ENCODE measurements at regions not wholly inside any gene's neighbourhood (a gene's known extent, or its start where the extent isn't known, plus 50 kb on each side); places are given as distances from the start of the nearest gene placed in this dataset.
"Not testable (repeated sequence)": the region's sequence is repeated elsewhere in the genome, so short reads cannot be mapped to it uniquely, and the experiment has no call there.

DNA sequence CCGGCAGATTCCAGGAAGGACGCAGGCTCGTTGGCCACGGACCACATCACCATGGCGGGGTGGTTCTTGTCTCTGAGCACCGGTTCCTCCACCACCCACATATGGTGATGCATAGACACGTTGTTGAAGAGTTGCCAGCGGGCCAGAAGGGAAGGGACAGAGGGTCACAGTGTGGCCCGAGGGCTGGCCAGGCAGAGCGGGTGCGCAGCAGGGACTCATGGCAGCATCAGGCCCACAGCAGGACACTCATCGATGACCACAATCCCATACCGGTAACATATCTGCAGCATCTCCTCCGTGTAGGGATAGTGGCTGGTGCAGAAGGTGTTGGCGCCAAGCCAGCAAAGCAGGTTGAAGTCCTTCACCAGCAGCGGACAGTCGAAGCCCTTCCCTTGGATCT lies 469.2 kb upstream of the FAM174A start:
- H3K9me2 ChIP-seq (replicated peaks; ENCODE audit: control insufficient read depth, low read length); H3K9me3 ChIP-seq (ENCODE audit: control insufficient read depth, insufficient read depth, low read length); H3K79me2 ChIP-seq (ENCODE audit: control insufficient read depth, low read length); H3K4me1 ChIP-seq (ENCODE audit: control insufficient read depth, low read length); H3F3A ChIP-seq (ENCODE audit: control insufficient read depth, insufficient read depth); H3K27me3 ChIP-seq (ENCODE audit: control insufficient read depth, low read length); H3K4me3 ChIP-seq (ENCODE audit: low read length); H3K27ac ChIP-seq (ENCODE audit: low read depth, low read length); H3K36me3 ChIP-seq (ENCODE audit: control insufficient read depth, low read length); H4K20me1 ChIP-seq (ENCODE audit: control insufficient read depth, insufficient read depth, low read depth, low read length); H3K4me2 ChIP-seq (ENCODE audit: low read length): not testable (repeated sequence)

DNA sequence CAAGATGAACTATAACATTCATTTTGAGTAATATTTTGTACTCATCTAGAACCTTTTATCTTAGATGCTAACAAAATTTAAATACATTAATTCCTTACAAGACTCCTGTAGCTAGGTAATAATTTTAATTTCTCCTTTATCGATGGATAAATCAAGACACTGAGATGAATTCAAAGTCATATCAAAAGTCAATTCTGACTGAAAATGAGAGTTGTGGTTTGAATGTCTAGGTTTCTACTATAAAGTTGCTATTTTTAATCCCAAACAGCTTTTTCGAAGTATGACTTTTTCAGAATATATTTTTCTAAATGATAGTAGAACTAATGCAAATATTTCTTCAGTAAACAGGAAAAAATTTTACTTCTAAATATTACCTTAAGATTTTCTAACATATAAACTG lies 491.7 kb upstream of the FAM174A start:
- no peaks in the 10 kb centered on the region for H3K4me1 ChIP-seq (ENCODE audit: control insufficient read depth, low read length)
- TF ChIP-seq, protein P1, sequence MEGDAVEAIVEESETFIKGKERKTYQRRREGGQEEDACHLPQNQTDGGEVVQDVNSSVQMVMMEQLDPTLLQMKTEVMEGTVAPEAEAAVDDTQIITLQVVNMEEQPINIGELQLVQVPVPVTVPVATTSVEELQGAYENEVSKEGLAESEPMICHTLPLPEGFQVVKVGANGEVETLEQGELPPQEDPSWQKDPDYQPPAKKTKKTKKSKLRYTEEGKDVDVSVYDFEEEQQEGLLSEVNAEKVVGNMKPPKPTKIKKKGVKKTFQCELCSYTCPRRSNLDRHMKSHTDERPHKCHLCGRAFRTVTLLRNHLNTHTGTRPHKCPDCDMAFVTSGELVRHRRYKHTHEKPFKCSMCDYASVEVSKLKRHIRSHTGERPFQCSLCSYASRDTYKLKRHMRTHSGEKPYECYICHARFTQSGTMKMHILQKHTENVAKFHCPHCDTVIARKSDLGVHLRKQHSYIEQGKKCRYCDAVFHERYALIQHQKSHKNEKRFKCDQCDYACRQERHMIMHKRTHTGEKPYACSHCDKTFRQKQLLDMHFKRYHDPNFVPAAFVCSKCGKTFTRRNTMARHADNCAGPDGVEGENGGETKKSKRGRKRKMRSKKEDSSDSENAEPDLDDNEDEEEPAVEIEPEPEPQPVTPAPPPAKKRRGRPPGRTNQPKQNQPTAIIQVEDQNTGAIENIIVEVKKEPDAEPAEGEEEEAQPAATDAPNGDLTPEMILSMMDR (IDR thresholded peaks at IDR 0.05; ENCODE audit: low read depth, low read length, poor library complexity, severe bottlenecking): no peak
- no peak for TF ChIP-seq EZH2phosphoT487 (IDR thresholded peaks at IDR 0.05; ENCODE audit: borderline replicate concordance, low read length)
- no peaks in the 10 kb centered on the region for H3K79me2 ChIP-seq (ENCODE audit: control insufficient read depth, low read length)
- H3K27me3 ChIP-seq (ENCODE audit: control insufficient read depth, low read length): no peaks in the 10 kb centered on the region
- no peaks in the 10 kb centered on the region for H3K36me3 ChIP-seq (ENCODE audit: control insufficient read depth, low read length)
- H3K9me2 ChIP-seq (replicated peaks; ENCODE audit: control insufficient read depth, low read length): no peaks in the 10 kb centered on the region
- H3K4me2 ChIP-seq (ENCODE audit: low read length): no peak overlapping the region
- no peaks in the 10 kb centered on the region for H3F3A ChIP-seq (ENCODE audit: control insufficient read depth, insufficient read depth)
- H3K4me3 ChIP-seq (ENCODE audit: low read length): no peak overlapping the region
- H4K20me1 ChIP-seq (ENCODE audit: control insufficient read depth, insufficient read depth, low read depth, low read length): no peaks in the 10 kb centered on the region
- no peak overlapping the region for H3K27ac ChIP-seq (ENCODE audit: low read depth, low read length)
- H3K9me3 ChIP-seq (ENCODE audit: control insufficient read depth, insufficient read depth, low read length): no peaks in the 10 kb centered on the region

DNA sequence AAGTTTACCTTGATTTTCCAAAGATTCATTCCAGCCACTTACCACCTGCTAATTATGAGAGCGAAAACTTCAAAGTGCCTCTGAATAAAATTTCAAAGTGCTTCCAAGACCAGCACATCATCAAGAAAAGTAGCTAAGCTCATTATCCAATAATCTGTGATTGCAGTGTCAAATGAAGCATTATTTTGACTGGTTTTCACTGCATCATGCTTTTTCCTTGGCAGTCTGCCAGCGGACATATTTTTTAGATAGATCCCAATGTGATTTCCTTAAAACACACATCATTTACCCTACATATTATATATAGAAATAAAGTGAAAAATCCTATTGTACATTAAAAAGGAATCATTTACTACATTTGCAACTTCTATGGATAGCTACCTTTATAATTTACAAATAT lies 508.6 kb upstream of the FAM174A start:
- no peaks in the 10 kb centered on the region for H3K36me3 ChIP-seq (ENCODE audit: control insufficient read depth, low read length)
- H3K4me1 ChIP-seq (ENCODE audit: control insufficient read depth, low read length): no peaks in the 10 kb centered on the region
- no peaks in the 10 kb centered on the region for H3K9me2 ChIP-seq (replicated peaks; ENCODE audit: control insufficient read depth, low read length)
- no peaks in the 10 kb centered on the region for H3F3A ChIP-seq (ENCODE audit: control insufficient read depth, insufficient read depth)
- H3K4me2 ChIP-seq (ENCODE audit: low read length): no peak overlapping the region
- no peaks in the 10 kb centered on the region for H4K20me1 ChIP-seq (ENCODE audit: control insufficient read depth, insufficient read depth, low read depth, low read length)
- H3K79me2 ChIP-seq (ENCODE audit: control insufficient read depth, low read length): no peaks in the 10 kb centered on the region
- no peak for TF ChIP-seq EZH2phosphoT487 (IDR thresholded peaks at IDR 0.05; ENCODE audit: borderline replicate concordance, low read length)
- TF ChIP-seq, protein P1 (IDR thresholded peaks at IDR 0.05; ENCODE audit: low read depth, low read length, poor library complexity, severe bottlenecking): no peak
- H3K27me3 ChIP-seq (ENCODE audit: control insufficient read depth, low read length): no peaks in the 10 kb centered on the region
- no peaks in the 10 kb centered on the region for H3K9me3 ChIP-seq (ENCODE audit: control insufficient read depth, insufficient read depth, low read length)
- no peak overlapping the region for H3K27ac ChIP-seq (ENCODE audit: low read depth, low read length)
- no peak overlapping the region for H3K4me3 ChIP-seq (ENCODE audit: low read length)

DNA sequence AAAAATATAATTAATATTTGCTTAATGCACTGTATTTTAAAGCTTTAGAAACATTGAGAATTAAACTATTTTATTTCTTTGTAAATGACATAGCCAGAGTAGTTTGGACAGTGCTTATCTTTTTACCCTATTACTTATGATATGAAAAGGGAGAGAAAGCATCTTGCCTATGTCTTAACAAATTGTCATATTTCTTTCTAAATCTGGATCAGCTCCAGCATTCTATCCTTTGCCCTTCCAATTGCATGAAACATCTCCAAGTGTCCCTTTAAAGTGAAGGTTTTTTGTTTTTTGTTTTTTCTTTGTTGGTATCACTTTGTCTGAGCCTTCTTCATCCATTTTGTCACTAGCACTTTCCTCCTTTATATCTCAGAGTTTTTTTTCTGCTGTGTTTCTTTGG lies 511.6 kb upstream of the FAM174A start:
- H3K9me2 ChIP-seq (replicated peaks; ENCODE audit: control insufficient read depth, low read length): no peaks in the 10 kb centered on the region
- no peaks in the 10 kb centered on the region for H4K20me1 ChIP-seq (ENCODE audit: control insufficient read depth, insufficient read depth, low read depth, low read length)
- H3K4me3 ChIP-seq (ENCODE audit: low read length): no peak overlapping the region
- TF ChIP-seq, protein P1 (IDR thresholded peaks at IDR 0.05; ENCODE audit: low read depth, low read length, poor library complexity, severe bottlenecking): no peak
- TF ChIP-seq EZH2phosphoT487 (IDR thresholded peaks at IDR 0.05; ENCODE audit: borderline replicate concordance, low read length): no peak
- H3K27me3 ChIP-seq (ENCODE audit: control insufficient read depth, low read length): no peaks in the 10 kb centered on the region
- no peak overlapping the region for H3K27ac ChIP-seq (ENCODE audit: low read depth, low read length)
- H3K4me1 ChIP-seq (ENCODE audit: control insufficient read depth, low read length): no peaks in the 10 kb centered on the region
- no peaks in the 10 kb centered on the region for H3K36me3 ChIP-seq (ENCODE audit: control insufficient read depth, low read length)
- no peaks in the 10 kb centered on the region for H3F3A ChIP-seq (ENCODE audit: control insufficient read depth, insufficient read depth)
- H3K4me2 ChIP-seq (ENCODE audit: low read length): no peak overlapping the region
- H3K79me2 ChIP-seq (ENCODE audit: control insufficient read depth, low read length): no peaks in the 10 kb centered on the region
- no peaks in the 10 kb centered on the region for H3K9me3 ChIP-seq (ENCODE audit: control insufficient read depth, insufficient read depth, low read length)
